ENCODE measurements at regions not wholly inside any gene's neighbourhood (a gene's known extent, or its start where the extent isn't known, plus 50 kb on each side); places are given as distances from the start of the nearest gene placed in this dataset.
"Not testable (repeated sequence)": the region's sequence is repeated elsewhere in the genome, so short reads cannot be mapped to it uniquely, and the experiment has no call there.

DNA sequence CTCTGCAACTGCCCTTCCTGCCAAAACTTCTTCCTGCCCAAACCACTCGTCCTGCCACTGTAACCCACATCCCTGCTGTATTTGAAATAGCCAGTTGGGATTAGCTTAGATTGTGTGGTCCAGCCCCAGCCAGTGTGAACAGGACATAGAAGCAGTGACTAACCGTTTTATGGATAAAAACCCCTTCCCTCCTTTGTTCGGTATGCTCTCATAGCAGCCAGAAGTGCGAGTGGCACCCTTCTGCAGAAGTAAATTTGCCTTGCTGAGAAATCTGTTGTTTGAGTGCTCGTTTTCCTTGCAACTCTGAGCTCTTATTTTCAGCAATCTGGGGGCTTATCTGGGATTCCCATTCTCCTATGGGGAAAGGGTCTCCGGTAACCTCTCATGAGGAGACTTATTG, 470.0 kb downstream of the PRDM9 start:
- no peak for DNase-seq (ENCODE audit: low read depth in 2 of 3, low spot score in 1 of 3)

DNA sequence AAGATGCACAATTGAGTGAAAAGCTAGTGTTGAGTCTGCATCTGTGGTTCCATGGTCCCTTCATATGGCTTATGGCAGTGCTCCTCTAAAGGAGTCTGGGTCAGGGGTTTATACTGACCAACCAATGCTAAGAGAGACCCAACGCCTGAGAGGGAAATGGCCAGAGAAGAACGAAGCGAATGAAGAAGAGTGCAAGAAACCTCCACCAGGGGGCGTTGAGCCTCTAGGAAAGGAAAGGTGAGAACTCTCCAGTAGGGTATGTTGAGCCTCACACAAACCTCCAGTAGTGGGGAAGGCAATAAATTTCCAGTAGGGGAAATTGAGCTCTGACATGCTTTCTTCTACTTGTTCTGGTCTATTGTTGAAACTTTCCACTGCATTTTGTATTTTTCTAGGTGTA, 470.6 kb downstream of the PRDM9 start:
- DNase-seq (ENCODE audit: low read depth in 2 of 3, low spot score in 1 of 3): peak in 1 of 3 donors; percentile 1

DNA sequence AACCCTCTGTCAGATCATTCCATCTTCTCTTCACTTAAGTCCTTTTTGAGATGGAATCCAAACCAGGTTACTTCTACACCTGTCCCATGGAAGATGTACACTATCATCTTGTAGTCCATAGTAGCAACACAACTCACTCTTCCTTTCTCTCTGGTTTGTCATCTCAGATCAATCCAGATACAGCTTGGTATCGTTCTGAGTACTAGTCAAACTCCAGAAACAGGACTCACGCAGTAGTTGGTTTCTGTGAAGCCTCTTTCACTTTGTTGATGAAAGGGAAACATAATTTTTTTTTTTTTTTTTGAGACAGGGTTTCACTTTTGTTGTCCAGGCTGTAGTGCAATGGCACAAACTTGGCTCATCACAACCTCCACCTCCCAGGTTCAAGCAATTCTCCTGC, 484.0 kb downstream of the PRDM9 start:
- no peak for DNase-seq (ENCODE audit: low read depth in 2 of 3, low spot score in 1 of 3)

DNA sequence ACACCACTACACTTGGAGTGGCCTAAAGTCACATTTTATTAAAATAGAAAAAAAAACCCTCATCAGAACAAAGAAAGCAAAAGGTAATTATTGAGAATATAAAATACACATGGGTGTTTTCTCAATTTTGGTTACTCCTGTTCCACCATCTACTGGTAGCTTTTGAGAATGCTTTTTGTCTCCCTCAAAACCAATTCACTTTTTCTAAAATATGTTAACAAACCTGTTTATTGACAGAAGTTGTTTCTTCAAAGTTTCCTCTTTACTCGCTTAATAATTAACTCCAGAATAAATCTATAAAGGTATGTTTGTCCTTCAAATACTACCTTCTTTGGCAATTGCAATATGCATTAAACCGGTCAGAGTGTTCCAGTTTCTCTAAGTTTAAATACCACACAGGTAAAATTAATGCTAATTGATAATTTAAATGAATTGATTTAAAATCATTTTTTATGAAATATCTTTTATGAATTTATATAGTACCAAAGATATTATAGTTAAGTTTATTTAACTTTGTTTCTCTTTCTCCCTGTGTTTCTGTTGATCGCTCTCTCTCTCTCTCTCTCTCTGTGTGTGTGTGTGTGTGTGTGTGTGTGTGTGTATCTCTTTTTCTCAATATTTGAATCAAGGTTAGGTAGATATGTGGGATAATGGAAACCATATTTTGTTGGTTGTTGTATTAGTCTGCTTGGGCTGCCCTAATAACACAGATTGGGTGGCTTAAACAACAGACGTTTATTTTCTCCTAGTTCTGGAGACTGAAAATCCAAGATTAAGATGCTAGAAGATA, 487.4 kb downstream of the PRDM9 start:
- no peak for DNase-seq (ENCODE audit: low read depth in 2 of 3, low spot score in 1 of 3)

DNA sequence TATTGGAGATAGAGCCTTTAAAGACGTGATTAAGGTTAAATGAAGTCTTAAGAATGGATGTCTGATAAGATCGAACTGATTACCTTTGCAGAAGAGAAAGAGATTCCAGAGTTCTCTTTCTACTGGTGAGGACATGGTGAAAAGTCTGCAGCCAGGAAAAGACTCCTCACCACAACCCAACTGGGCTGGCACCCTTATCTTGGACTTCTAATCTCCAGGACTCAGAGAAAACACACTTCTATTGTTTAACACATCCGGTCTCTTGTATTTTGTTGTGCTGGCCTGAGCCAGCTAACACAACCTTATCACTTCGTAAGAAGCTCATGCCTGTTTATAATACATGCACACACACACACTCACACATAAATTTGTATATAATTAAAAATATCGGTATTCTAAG, 489.1 kb downstream of the PRDM9 start:
- DNase-seq (ENCODE audit: low read depth in 2 of 3, low spot score in 1 of 3): no peak

DNA sequence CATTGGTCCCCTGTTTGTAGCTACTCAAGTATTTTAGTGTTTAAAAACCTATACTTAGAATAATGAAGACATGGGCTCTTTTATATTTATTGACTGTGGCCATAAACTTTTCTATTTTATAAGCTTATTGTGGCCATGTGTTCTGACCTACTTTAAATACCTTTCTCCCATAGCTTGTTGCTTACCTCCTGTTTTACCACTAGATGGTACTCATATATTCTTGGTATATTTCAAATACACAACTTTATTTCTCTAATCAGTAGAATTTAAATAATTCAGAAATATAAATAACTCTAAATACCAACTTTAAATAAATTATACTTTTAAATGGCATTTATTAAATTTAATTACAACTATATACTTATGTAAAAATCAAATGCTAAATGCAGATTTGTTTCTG, 498.0 kb downstream of the PRDM9 start:
- DNase-seq (ENCODE audit: low read depth in 2 of 3, low spot score in 1 of 3): no peak

DNA sequence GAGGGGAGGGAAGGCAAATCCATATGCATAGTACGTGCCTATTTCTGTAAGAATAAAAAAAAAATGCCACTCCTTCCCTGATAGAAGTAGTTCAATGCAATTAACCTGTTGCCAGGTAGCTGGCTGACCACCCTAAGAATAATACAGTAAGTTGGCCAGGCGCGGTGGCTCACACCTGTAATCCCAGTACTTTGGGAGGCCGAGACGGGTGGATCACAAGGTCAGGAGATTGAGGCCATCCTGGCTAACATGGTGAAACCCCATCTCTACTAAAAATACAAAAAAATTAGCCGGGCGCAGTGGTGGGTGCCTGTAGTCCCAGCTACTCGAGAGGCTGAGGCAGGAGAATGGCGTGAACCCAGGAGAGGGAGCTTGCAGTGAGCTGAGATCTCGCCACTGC, 510.3 kb downstream of the PRDM9 start:
- DNase-seq (ENCODE audit: low read depth in 2 of 3, low spot score in 1 of 3): not testable (repeated sequence)

DNA sequence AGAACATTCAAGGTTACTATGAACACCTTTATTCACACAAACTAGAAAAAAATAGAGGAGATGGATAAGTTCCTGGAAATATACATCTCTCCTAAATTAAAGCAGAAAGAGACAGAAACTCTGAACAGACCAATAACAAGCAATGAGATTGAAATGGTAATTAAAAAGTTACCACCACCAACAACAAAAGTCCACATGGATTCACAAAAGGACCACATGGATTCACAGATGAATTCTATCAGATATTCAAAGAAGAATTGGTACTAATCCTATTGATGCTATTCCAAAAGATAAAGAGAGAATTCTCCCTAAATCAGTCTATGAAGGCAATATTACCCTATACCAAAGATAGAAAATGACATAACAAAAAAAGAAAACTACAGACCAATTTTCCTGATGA, 518.9 kb downstream of the PRDM9 start:
- DNase-seq (ENCODE audit: low read depth in 2 of 3, low spot score in 1 of 3): no peak

DNA sequence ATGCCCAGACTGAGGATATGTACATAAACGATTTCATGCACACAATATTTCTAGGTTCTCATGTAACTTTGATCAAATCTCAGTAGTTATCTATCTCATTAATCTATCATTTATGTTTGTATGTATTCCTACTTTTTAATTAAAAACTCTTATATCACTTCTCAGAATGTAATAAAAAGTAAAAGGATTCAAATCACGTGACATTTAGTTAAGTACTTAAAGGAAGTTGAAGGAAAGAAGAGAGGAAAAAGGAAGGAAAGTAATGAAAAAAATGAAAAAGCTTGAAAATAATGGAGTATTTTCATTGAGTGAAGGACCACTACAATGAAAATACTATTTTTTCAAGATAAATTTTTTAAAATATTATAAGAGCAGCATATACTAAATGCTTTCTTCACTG, 535.3 kb downstream of the PRDM9 start:
- no peak for DNase-seq (ENCODE audit: low read depth in 2 of 3, low spot score in 1 of 3)

DNA sequence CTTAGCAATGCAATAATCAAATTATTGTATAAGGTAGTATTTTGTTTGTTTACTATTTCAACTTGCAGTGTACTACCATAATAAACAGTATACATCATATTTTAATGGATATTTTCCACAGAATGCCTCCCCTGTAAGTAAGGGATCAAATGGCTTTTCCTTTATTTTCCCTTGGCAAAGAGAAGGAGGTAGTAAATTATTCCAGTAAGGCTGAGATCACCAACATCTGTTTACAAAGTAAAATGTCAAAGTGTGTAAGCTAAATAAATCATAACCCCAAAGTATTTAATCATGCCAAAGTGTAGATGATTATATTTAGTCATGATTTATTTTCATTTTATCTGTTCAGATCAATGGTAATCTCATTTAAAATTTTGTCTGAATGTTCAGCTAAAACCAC, 537.6 kb downstream of the PRDM9 start:
- no peak for DNase-seq (ENCODE audit: low read depth in 2 of 3, low spot score in 1 of 3)

DNA sequence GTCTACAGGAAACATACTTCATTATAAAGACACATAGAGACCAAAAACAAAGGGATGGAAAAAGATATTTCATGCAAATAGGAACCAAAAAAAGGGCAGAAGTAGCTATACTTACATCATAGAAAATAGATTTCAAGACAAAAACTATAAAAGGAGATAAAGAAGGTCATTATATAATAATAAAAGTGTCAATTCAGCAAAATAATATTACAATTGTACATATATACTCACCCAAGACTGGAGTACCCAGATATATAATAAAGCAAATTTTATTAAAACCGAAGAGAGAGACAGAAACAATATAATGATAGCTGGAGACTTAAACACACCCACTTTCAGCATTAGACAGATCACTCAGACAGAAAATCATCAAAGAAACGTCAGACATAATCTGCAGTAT, 546.3 kb downstream of the PRDM9 start:
- no peak for DNase-seq (ENCODE audit: low read depth in 2 of 3, low spot score in 1 of 3)

DNA sequence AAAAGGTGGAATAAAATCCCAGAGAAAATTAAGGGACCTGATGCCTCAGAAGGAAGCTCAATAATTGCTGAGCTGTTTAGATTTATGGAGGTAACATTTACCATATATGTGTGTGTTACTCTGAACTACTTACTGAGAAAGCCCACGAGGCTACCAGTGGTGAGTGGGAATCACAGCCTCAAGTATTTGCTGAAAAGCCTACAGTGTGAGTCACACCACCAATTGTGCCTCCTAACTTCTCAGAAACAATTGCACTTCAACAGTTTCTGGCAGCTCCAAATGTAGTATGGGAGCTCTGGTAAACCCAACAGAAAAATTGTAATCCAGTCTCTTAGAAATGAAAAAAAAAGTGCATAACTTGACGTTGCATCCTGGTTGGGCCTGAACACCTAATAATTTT, 551.6 kb downstream of the PRDM9 start:
- no peak for DNase-seq (ENCODE audit: low read depth in 2 of 3, low spot score in 1 of 3)

DNA sequence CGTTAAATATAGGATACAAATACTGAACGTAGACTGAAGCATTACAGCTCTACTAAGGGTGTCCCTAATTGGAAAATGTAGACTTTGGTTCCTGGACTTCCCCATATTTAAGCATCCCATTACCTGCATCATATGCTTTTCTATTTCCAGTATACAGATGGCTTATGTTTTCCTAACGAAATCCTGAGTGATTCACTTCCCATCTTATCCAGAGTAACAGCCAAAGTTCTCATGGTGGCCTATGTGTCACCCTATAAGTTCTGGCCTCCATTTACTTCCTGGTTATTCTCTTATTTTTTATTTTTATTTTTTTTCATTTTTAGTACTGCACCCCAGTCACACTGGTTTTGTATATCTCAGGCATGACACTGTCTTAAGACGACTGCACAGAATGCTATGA, 552.3 kb downstream of the PRDM9 start:
- DNase-seq (ENCODE audit: low read depth in 2 of 3, low spot score in 1 of 3): no peak

DNA sequence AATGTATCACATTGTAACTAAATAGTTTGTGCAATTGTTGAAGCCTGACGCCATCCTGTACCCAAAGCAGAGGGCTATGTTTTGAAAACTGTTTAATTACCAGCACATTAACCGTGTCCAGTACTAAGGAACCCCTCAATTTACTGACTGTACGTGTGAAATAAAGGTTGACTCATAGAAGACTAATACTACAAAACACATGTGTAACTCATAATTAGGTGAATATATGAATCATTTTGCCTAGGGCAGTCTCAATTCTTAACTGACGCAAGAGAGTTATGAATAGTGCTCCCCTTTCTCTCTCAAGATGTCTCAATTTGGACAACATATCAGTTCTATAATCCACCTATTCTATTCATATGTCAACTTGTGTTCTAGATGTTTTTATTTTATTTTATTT, 558.4 kb downstream of the PRDM9 start:
- no peak for DNase-seq (ENCODE audit: low read depth in 2 of 3, low spot score in 1 of 3)

DNA sequence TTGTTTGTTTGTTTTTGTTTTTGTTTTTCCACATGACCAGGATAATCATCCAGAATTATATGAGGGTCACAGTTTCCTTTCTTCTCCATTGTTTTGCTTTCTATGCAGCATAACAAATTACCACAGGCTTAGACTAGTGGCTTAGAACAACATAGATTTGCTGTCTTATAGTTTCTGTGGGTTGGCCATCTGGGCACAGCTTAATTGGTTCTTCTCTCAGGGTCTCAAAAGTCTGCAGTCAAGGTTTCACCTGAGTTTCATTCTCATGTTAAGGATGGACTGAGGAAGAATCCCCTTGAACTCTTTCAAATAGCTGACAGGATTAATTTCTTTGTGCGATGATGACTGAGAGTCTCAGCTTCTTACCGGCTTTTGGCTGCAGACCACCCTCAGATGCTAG, 559.8 kb downstream of the PRDM9 start:
- DNase-seq (ENCODE audit: low read depth in 2 of 3, low spot score in 1 of 3): no peak

DNA sequence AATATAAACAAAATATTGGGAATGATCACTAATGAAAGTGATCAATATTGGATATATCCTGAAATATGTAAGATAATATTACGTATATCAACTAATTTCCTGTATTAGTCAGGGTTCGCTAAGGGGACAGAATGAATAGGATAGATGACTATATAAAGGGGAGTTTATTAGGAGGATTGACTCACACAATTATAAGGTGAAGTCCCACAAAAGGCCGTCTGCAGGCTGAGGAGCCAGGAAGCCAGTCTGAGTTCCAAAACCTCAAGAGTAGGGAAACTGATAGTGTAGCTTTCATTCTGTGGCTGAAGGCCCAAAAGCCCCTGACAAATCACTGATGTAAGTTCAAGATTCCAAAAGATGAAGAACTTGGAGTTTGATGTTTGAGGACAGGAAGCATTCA, 561.1 kb downstream of the PRDM9 start:
- no peak for DNase-seq (ENCODE audit: low read depth in 2 of 3, low spot score in 1 of 3)

DNA sequence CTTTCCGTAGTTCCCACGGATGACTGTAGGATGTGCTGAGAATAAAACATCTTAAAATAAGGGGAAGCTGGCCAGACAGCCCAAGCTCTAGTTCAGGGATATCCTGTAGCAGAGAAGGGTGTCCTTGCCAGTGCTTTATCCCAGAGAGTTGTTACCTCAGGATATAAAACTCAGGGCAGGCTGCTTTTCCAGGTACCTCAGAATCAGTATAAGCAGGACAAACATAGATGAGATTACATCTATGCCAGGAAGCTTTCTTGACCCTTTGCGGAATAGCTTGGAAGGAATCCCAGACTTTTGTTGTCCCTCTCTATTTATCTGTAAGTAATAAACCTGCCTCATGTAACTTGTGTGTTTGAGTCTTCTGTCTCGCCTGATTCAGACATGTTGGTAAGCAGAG, 565.7 kb downstream of the PRDM9 start:
- DNase-seq (ENCODE audit: low read depth in 2 of 3, low spot score in 1 of 3): no peak

DNA sequence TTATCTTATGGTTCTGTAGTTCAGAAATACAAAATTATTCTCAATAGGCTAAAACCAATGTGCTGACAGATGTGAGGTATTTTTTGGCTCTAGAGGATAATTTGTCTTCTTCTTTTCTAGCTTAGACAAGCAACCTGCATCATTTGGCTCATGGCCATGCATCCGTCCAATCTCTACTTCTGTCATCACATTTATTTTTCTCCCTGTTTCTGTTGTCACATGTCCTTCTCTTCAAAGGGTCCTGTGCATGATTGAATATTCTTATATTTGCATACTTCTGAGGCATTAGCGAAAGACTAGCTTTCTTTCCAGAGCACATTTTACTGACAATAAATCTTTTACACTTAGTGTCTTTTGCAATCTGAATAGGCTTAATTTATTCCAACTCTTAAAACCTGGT, 564.7 kb downstream of the CDH10 start:
- DNase-seq (ENCODE audit: low read depth in 2 of 3, low spot score in 1 of 3): no peak

DNA sequence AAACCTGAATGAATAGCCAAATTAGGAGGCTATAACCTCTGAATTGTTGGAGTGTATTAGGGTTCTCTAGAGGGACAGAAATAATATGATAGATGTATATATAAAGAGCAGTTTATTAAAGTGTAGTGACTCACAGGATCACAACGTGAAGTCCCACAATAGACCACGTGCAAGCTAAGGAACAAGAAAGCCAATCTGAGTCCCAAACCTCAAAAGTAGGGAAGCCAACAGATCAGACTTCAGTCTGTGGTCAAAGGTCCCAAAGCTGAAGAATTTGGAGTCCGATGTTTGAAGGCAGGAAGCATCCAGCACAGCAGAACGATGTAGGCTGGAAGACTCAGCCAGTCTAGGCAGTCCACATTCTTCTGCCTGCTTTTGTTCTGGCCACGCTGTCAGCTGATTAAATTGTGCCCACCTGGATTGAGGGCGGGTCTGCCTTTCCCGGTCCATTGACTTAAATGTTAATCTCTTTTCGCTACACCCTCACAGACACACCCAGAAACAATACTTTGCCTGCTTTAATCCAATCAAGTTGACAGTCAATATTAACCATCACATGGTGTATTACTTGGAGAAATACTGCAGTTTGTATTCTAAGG, 550.6 kb downstream of the CDH10 start:
- no peak for DNase-seq (ENCODE audit: low read depth in 2 of 3, low spot score in 1 of 3)

DNA sequence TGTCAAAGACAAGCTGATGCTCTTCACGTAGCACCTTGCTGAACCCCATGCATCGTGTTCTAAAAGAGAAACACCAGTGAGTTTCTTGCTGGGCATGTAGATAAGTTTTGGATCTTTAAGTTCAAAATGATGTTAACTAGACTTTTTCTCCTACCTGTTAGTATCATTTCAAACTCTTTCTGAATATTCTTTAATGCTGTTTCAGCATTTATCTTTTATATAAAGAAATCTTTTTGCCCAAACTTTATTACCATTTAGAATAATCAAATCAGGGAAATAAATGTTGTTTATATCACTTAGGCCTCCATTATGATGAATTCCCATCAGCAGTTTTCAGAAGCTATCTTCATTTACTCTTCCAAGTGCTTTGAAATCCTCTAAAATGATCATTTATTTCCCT, 542.8 kb downstream of the CDH10 start:
- DNase-seq (ENCODE audit: low read depth in 2 of 3, low spot score in 1 of 3): no peak

DNA sequence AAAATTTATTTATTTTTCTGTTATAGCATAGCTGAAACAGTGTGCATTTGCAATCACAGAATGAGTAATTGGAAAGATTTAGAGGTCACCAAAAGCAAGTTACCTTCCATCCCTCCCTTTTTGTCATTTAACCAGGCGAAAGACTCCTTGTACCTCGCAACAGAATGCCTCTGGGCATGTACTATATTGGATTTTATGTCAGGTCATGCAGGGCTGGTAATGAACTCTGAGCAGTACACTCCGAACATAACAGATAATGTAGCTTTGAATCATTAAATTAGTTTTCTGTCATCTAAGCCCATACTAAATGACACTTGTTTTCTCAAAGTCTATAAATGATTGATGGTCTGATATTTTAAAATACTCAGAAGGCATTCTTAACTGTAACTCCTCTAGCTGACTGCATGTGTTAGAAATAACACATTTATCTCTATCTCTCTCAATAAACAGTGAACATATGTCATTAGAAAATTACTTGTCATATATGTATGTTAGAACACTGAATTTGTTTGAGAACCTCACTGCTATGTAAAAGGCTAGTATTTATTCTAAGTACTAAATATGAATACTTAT, 541.2 kb downstream of the CDH10 start:
- DNase-seq (ENCODE audit: low read depth in 2 of 3, low spot score in 1 of 3): no peak

DNA sequence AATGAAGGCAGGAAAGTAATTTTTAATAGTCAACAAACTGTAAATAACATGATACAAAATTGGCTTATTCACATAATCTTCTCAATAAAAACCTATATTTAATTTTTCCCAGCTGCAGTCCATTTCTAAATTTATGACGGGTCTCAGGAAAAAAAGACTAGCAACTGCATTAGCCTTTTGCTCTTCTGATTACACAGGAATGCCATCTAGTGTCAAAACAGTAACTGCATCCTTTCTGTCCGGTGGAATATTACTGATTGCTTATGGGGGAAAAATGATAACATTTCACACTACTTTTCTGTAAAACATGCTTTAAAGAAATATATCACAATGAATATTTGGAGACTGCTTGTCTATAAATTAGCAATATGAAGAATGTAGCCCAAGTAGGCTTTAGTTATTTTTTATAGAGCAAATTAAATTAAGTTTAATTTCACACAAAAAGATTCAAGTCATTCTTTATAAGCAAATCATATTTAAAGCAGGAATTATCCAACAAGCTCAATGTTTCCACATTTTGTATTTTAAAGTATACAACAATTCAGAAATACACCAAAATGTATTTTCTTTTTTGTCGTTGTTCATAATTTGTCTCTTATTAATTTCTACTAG, 534.7 kb downstream of the CDH10 start:
- no peak for DNase-seq (ENCODE audit: low read depth in 2 of 3, low spot score in 1 of 3)

Data from stimulated activated CD4-positive, alpha-beta T cell treated with anti-CD3 and anti-CD28 coated beads, Interleukin-12 subunit alpha, Interleukin-12 subunit beta, amount 100 ng/mL, for 48 hours (primary cell).